Psoas muscle (tissue), 7 donors: ENCODE measurements at regions not wholly inside any gene's neighbourhood (a gene's known extent, or its start where the extent isn't known, plus 50 kb on each side); places are given as distances from the start of the nearest gene placed in this dataset.

Source experiments
- ATAC-seq, 4 donors: fragments of 200-7000 bp; cut with Tn5 transposase; one replicate each; pipeline ENCODE4 v1.9.1; 2020; ENCODE audit warnings: moderate library complexity in 3 of 4, mild to moderate bottlenecking in 2 of 4
- DNase-seq, 2 donors: peaks; one replicate each; pipeline ENCODE4 v3.0.0-alpha.2; 2020
- H3K27ac ChIP-seq: fragments of 200-600 bp; one replicate; pipeline ENCODE4 v1.8.0; 2022
- H3K27me3 ChIP-seq, 3 donors: fragments of 200-600 bp in 1 of 3; one replicate each; pipeline versions ENCODE4 v1.6.1 to v1.8.0; 2013 to 2022; ENCODE audit warnings: low read length in 2 of 3, mild to moderate bottlenecking in 2 of 3, moderate library complexity in 1 of 3; ENCODE audit not compliant: insufficient read depth in 3 of 3
- H3K36me3 ChIP-seq, 2 donors: fragments of 200-600 bp in 1 of 2; one replicate each; pipeline versions ENCODE4 v1.6.1 to v1.8.0; 2013 to 2022; ENCODE audit warnings: low read depth in 1 of 2, mild to moderate bottlenecking in 1 of 2, moderate library complexity in 1 of 2; ENCODE audit not compliant: insufficient read depth in 1 of 2
- H3K4me1 ChIP-seq: fragments of 200-600 bp; one replicate; pipeline ENCODE4 v1.8.0; 2022
- H3K4me3 ChIP-seq: fragments of 200-600 bp; one replicate; pipeline ENCODE4 v1.8.0; 2022; ENCODE audit warnings: mild to moderate bottlenecking
- H3K9me3 ChIP-seq: fragments of 200-600 bp; one replicate; pipeline ENCODE4 v1.8.0; 2022
- CTCF ChIP-seq: fragments of 200-600 bp; IDR thresholded peaks from one replicate; pipeline ENCODE4 v1.8.0; 2022; ENCODE audit warnings: antibody characterized with exemption
- WGBS, 3 donors: extraction: QIAGEN DNeasy Blood & Tissue Kit; methylation state at CpG; one replicate each; pipeline versions ENCODE4 v1.1.6 to v1.1.7; 2013; 5-methylcytosine and 5-hydroxymethylcytosine counted together
- intact Hi-C, 2 donors: fragments of 100-400 bp; cut with DNase I; formaldehyde crosslinking; loops; one replicate each; pipeline versions ENCODE4 v1.11.0 to v1.14.2; 2022
- donor health status: healthy with polysubstance abuse.
- donor health status: DM: no; HTN: no; CAD: no; lungs with moderate emphysema.
- donor health status: Bipolar disorder and iron deficiency.
- donor health status: healthy.
- donor health status: DM: yes; HTN: yes; CAD: no.
- donor health status: DM: no; HTN: no; CAD: no.
- donor health status: DM: yes; HTN: yes; CAD: no.

GRCh38 chr18:75158465-75159237 is 50.3 kb downstream of the PTGR3 start:
- H3K4me3 ChIP-seq: no peak overlapping the region
- ATAC-seq: no peak
- H3K9me3 ChIP-seq: no peaks in the 10 kb centered on the region
- intact Hi-C loops: no loop called here
- 95 to 97% (median 97%) methylated on average over 22 to 24 of the region's 24 CpGs for WGBS, 3 donors
- H3K4me1 ChIP-seq: peaks cover 13% of the 10 kb centered on the region
- H3K36me3 ChIP-seq: no peaks in the 10 kb centered on the region
- H3K27ac ChIP-seq: no peak overlapping the region
- TF ChIP-seq CTCF: no peak
- no peak for DNase-seq
- peaks cover 0 to 4% (median 0%) of the 10 kb centered on the region in 3 donors for H3K27me3 ChIP-seq

GRCh38 chr18:75157851-75158250 is 51.1 kb downstream of the PTGR3 start:
- WGBS, 3 donors: 94 to 98% (median 96%) methylated on average over 12 of the region's 12 CpGs
- peaks cover 0 to 4% (median 0%) of the 10 kb centered on the region in 3 donors for H3K27me3 ChIP-seq
- H3K4me3 ChIP-seq: no peak overlapping the region
- intact Hi-C loops: no loop called here
- no peak overlapping the region for H3K27ac ChIP-seq
- no peaks in the 10 kb centered on the region for H3K9me3 ChIP-seq
- H3K4me1 ChIP-seq: peaks cover 11% of the 10 kb centered on the region
- no peaks in the 10 kb centered on the region for H3K36me3 ChIP-seq
- TF ChIP-seq CTCF: no peak
- no peak for ATAC-seq
- DNase-seq: no peak

GRCh38 chr18:75157381-75157780 is 51.6 kb downstream of the PTGR3 start:
- Histone ChIP-seq H3K27ac (no peak overlapping the region), H3K36me3 (no peaks in the 10 kb centered on the region), H3K27me3 (peaks cover 0 to 4% (median 0%) of the 10 kb centered on the region in 3 donors), H3K4me1 (peaks cover 6% of the 10 kb centered on the region), H3K9me3 (no peaks in the 10 kb centered on the region), H3K4me3 (no peak overlapping the region)
- no peak for ATAC-seq
- no peak for TF ChIP-seq CTCF
- DNase-seq: no peak
- WGBS, 3 donors: 93 to 95% (median 95%) methylated on average over 12 of the region's 12 CpGs
- intact Hi-C loops: no loop called here

GRCh38 chr18:75156831-75157230 is 52.1 kb downstream of the PTGR3 start:
- Histone ChIP-seq H3K36me3 (no peaks in the 10 kb centered on the region), H3K4me1 (peaks cover under 1% of the 10 kb centered on the region), H3K4me3 (no peak overlapping the region), H3K27ac (no peak overlapping the region), H3K27me3 (peaks cover 0 to 4% (median 0%) of the 10 kb centered on the region in 3 donors), H3K9me3 (no peaks in the 10 kb centered on the region)
- intact Hi-C loops: no loop called here
- WGBS, 3 donors: 86 to 91% (median 91%) methylated on average over 5 of the region's 5 CpGs
- TF ChIP-seq CTCF: no peak
- ATAC-seq: no peak
- no peak for DNase-seq
